ENCODE measurements at regions not wholly inside any gene's neighbourhood (a gene's known extent, or its start where the extent isn't known, plus 50 kb on each side); places are given as distances from the start of the nearest gene placed in this dataset.

GRCh38 chr2:6053743-6054142 is 361.6 kb downstream of the SOX11 start (continued):
- TF ChIP-seq USF1 (IDR thresholded peaks at IDR 0.05; ENCODE audit: borderline replicate concordance, low read depth): no peak
- no peak for TF ChIP-seq RXRA (IDR thresholded peaks at IDR 0.05; ENCODE audit: borderline replicate concordance, low read depth)
- no peak for TF ChIP-seq USF2 (IDR thresholded peaks at IDR 0.05; ENCODE audit: borderline replicate concordance, low read depth, low read length)

- H3F3A ChIP-seq (replicated peaks; ENCODE audit: insufficient read depth): no peaks in the 10 kb centered on the region
- no peak for DNase-seq
- ChIA-PET POLR2A (interaction anchor here (0.7 kb wide), 1 partner anchor 362 kb away, joined by 4 read pairs; the partner anchor contains the start of gene SOX11), CTCF (interaction anchor here (1.7 kb wide), 1 partner anchor 9 kb away, joined by 7 read pairs; no protein-coding TSS in a partner anchor)
- TF ChIP-seq RXRA (IDR thresholded peaks at IDR 0.05; ENCODE audit: borderline replicate concordance, low read depth): no peak
- no peak overlapping the region for H3K4me3 ChIP-seq (ENCODE audit: low read depth in 2 of 2, low read length in 1 of 2)
- no peaks in the 10 kb centered on the region for H3K9me2 ChIP-seq
- no peaks in the 10 kb centered on the region for H3K79me2 ChIP-seq (ENCODE audit: insufficient read depth)
- no peaks in the 10 kb centered on the region; a peak in 1 of 4 replicates for H3K4me1 ChIP-seq (ENCODE audit: control insufficient read depth in 1 of 2, insufficient read depth in 2 of 2, low read depth in 1 of 2, low read length in 1 of 2)
- H3K9ac ChIP-seq: no peak overlapping the region
- H3K27ac ChIP-seq (ENCODE audit: low read depth in 2 of 2, low read length in 1 of 2): no peak overlapping the region
- H3K36me3 ChIP-seq (replicated peaks in 1 of 2; ENCODE audit: control insufficient read depth in 1 of 2, insufficient read depth in 2 of 2, low read length in 1 of 2): no peaks in the 10 kb centered on the region
- no peaks in the 10 kb centered on the region for H3K9me3 ChIP-seq
- no peak overlapping the region for H3K4me2 ChIP-seq
- no peaks in the 10 kb centered on the region for H3K27me3 ChIP-seq (ENCODE audit: insufficient read depth)
- H2AFZ ChIP-seq (ENCODE audit: low read depth): no peak overlapping the region
- no peaks in the 10 kb centered on the region for H4K20me1 ChIP-seq (ENCODE audit: insufficient read depth)
- whole genome bisulfite sequencing (ENCODE audit: low lambda C conversion rate): 30% methylated on average over 7 of the region's 7 CpGs
Observed at GRCh38 chr2:6054161-6054671, 362.0 kb downstream of the SOX11 start.

GRCh38 chr2:6060992-6061663 is 368.9 kb downstream of the SOX11 start:
- no peak overlapping the region for H3K4me3 ChIP-seq (ENCODE audit: low read depth in 2 of 2, low read length in 1 of 2)
- no peaks in the 10 kb centered on the region; a peak in 1 of 4 replicates for H3K4me1 ChIP-seq (ENCODE audit: control insufficient read depth in 1 of 2, insufficient read depth in 2 of 2, low read depth in 1 of 2, low read length in 1 of 2)
- no peak overlapping the region for H3K27ac ChIP-seq (ENCODE audit: low read depth in 2 of 2, low read length in 1 of 2)
- CTCF ChIA-PET: interaction anchor here (0.8 kb wide), 1 partner anchor 11 kb away, joined by 4 read pairs; no protein-coding TSS in a partner anchor
- no peaks in the 10 kb centered on the region for H3K27me3 ChIP-seq (ENCODE audit: insufficient read depth)
- no peaks in the 10 kb centered on the region for H3F3A ChIP-seq (replicated peaks; ENCODE audit: insufficient read depth)
- H3K9ac ChIP-seq: no peak overlapping the region
- no peak overlapping the region for H2AFZ ChIP-seq (ENCODE audit: low read depth)
- no peaks in the 10 kb centered on the region for H3K9me3 ChIP-seq
- no peak for DNase-seq
- no peaks in the 10 kb centered on the region for H3K9me2 ChIP-seq
- POLR2A ChIA-PET: no interaction called here
- no peaks in the 10 kb centered on the region for H4K20me1 ChIP-seq (ENCODE audit: insufficient read depth)
- H3K36me3 ChIP-seq (replicated peaks in 1 of 2; ENCODE audit: control insufficient read depth in 1 of 2, insufficient read depth in 2 of 2, low read length in 1 of 2): no peaks in the 10 kb centered on the region
- TF ChIP-seq SIN3A (IDR thresholded peaks at IDR 0.05; ENCODE audit: borderline replicate concordance, low read depth, low read length) (no peak), EZH2phosphoT487 (IDR thresholded peaks at IDR 0.05; ENCODE audit: borderline replicate concordance, low read depth) (no peak), GABPA (IDR thresholded peaks at IDR 0.05; ENCODE audit: low read depth) (no peak), MAX (IDR thresholded peaks at IDR 0.05; ENCODE audit: low read depth) (no peak), REST (IDR thresholded peaks at IDR 0.05; ENCODE audit: low read depth, low read length) (no peak), GATA2 (CRISPR knock-in tag; IDR thresholded peaks at IDR 0.05) (no peak), RCOR1 (IDR thresholded peaks at IDR 0.05; ENCODE audit: low read length) (no peak), FOXJ3 (CRISPR knock-in tag; IDR thresholded peaks at IDR 0.05) (no peak), POLR2AphosphoS5 (IDR thresholded peaks at IDR 0.05; ENCODE audit: low read depth, low read length) (no peak), TAF1 (IDR thresholded peaks at IDR 0.05; ENCODE audit: borderline replicate concordance, low read depth, low read length) (no peak), SMC3 (IDR thresholded peaks at IDR 0.05; ENCODE audit: low read depth, low read length) (no peak), TCF12 (IDR thresholded peaks at IDR 0.05) (no peak), ZBTB33 (IDR thresholded peaks at IDR 0.05; ENCODE audit: borderline replicate concordance, low read depth) (no peak)
- no peaks in the 10 kb centered on the region for H3K79me2 ChIP-seq (ENCODE audit: insufficient read depth)
- WGBS (ENCODE audit: low lambda C conversion rate): 52% methylated on average over 5 of the region's 5 CpGs
- no peak overlapping the region for H3K4me2 ChIP-seq

Data from SK-N-SH (cell line).